Lung (tissue), 1 donor: ENCODE measurements at regions not wholly inside any gene's neighbourhood (a gene's known extent, or its start where the extent isn't known, plus 50 kb on each side); places are given as distances from the start of the nearest gene placed in this dataset. TPM values are rescaled to one million over a fixed set of nuclear protein-coding genes. Genes with fewer than 3 reads are reported as not detected.

Experiments used
- small RNA-seq: library from RNA; depleted of rRNA; stranded (forward); fragments of <200 nt; gene quantifications from one replicate; pipeline ENCODE3, GENCODE V24; 2014; ENCODE audit warnings: low replicate concordance

Small RNA genes lying in the stretch of these regions (small RNA-seq; reads per million reads assigned to genes)
- not detected for gene AC234064.1
